ENCODE measurements at regions not wholly inside any gene's neighbourhood (a gene's known extent, or its start where the extent isn't known, plus 50 kb on each side); places are given as distances from the start of the nearest gene placed in this dataset.

DNA sequence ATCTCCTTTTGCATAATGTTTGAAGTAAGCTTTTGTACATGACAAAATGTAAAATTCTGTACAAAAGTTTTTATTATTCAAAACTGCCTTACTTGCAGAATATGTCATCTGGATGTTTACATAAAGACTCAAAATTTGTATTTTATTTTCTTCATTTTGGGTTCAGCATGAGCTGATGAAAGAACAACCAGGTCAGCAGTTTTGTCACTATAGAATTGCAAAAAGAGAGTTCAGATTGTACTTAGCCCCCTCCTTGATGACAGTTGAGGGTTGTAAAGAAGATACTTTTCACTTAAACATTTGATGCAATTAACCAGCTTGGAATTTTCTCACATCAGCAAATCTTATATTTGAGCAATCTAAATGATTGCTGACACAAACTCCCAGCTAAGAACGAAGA lies 669.3 kb downstream of the PLA2G4A start:
- ChIA-PET POLR2A (ENCODE audit: unreplicated experiment) (no interaction called here), CTCF (no interaction called here)
- no peaks in the 10 kb centered on the region for H3K4me1 ChIP-seq (replicated peaks; ENCODE audit: insufficient read depth)
- H3K79me2 ChIP-seq (ENCODE audit: low read depth) = no peaks in the 10 kb centered on the region
- no peak for DNase-seq
- H3K36me3 ChIP-seq (ENCODE audit: low read depth) = no peaks in the 10 kb centered on the region
- no peak overlapping the region for H3K4me2 ChIP-seq
- BruUV-seq (replicated peaks) = no TSS peak
- no peaks in the 10 kb centered on the region for H3K27me3 ChIP-seq (ENCODE audit: insufficient read depth, low read depth)
- no peak overlapping the region for H3K27ac ChIP-seq
- no peaks in the 10 kb centered on the region; the same call in 1 of the 2 replicates for H3K9me3 ChIP-seq (ENCODE audit: insufficient read depth, low read depth)
- intact Hi-C loops (cut with micrococcal nuclease; ENCODE audit: unreplicated experiment) = no loop called here
- no peak for TF ChIP-seq EZH2 (IDR thresholded peaks at IDR 0.05; ENCODE audit: low read depth)
- TF ChIP-seq, protein P1, sequence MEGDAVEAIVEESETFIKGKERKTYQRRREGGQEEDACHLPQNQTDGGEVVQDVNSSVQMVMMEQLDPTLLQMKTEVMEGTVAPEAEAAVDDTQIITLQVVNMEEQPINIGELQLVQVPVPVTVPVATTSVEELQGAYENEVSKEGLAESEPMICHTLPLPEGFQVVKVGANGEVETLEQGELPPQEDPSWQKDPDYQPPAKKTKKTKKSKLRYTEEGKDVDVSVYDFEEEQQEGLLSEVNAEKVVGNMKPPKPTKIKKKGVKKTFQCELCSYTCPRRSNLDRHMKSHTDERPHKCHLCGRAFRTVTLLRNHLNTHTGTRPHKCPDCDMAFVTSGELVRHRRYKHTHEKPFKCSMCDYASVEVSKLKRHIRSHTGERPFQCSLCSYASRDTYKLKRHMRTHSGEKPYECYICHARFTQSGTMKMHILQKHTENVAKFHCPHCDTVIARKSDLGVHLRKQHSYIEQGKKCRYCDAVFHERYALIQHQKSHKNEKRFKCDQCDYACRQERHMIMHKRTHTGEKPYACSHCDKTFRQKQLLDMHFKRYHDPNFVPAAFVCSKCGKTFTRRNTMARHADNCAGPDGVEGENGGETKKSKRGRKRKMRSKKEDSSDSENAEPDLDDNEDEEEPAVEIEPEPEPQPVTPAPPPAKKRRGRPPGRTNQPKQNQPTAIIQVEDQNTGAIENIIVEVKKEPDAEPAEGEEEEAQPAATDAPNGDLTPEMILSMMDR (conservative IDR thresholded peaks at IDR 0.05) = no peak
- no peak overlapping the region for H3K4me3 ChIP-seq
- H3K9me2 ChIP-seq (ENCODE audit: insufficient read depth) = no peaks in the 10 kb centered on the region; the same call in 1 of the 2 replicates
- no peak overlapping the region for H2AFZ ChIP-seq
- no peaks in the 10 kb centered on the region for H4K20me1 ChIP-seq (ENCODE audit: insufficient read depth)
- H3F3A ChIP-seq (ENCODE audit: insufficient read depth, low read depth) = no peaks in the 10 kb centered on the region

DNA sequence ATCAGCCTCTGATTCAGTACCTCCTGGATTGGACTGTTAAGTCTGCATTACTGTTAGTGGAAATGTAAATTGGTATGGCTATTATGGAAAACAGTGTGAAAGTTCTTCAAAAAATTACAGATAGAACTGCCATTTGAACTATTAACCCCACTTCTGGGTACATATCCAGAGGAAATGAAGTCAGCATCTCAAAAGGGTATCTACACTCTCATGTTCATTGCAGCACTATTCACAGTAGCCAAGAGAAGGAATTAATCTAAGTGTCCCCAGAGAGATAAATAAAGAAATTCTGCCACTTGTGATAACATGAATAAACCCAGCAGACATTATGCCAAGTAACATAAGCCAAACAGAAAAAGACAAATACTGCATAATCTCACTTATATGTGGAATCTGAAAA lies 676.0 kb downstream of the PLA2G4A start:
- POLR2A ChIA-PET (ENCODE audit: unreplicated experiment) = no interaction called here

DNA sequence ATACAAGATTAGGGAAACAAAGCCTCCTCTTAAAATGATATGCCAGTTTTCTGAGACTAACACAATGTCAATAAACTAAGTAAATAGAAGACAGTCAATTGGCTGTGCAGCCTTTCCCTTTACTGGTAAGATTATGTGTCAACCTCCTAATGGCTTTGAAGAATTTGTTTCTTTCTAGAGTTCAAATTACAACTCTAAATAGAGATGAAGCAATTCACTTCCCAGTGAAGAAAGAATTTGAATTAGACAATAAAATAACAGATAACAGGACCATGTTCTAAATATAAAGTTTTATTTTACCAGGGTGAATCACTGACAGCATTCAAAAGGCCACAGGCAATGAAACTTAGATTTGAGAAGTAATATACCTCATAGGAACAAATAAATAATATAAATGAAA lies 680.3 kb downstream of the PLA2G4A start:
- POLR2A ChIA-PET (ENCODE audit: unreplicated experiment) = no interaction called here
- no peaks in the 10 kb centered on the region for H3K4me1 ChIP-seq (replicated peaks; ENCODE audit: insufficient read depth)
- H3K4me3 ChIP-seq = no peak overlapping the region
- intact Hi-C loops (cut with micrococcal nuclease; ENCODE audit: unreplicated experiment) = no loop called here
- no peak for TF ChIP-seq EZH2 (IDR thresholded peaks at IDR 0.05; ENCODE audit: low read depth)
- TF ChIP-seq, protein P1 (conservative IDR thresholded peaks at IDR 0.05) = no peak
- 0 out of 2 replicates have a peak, but pooled peaks cover 3% of the 10 kb centered on the region for H3K9me3 ChIP-seq (ENCODE audit: insufficient read depth, low read depth)
- H3F3A ChIP-seq (ENCODE audit: insufficient read depth, low read depth) = no peaks in the 10 kb centered on the region
- no peak overlapping the region for H3K27ac ChIP-seq
- H3K79me2 ChIP-seq (ENCODE audit: low read depth) = no peaks in the 10 kb centered on the region
- H3K4me2 ChIP-seq = no peak overlapping the region
- no peak overlapping the region for H2AFZ ChIP-seq
- H3K9me2 ChIP-seq (ENCODE audit: insufficient read depth) = no peaks in the 10 kb centered on the region
- no peak for DNase-seq
- H3K27me3 ChIP-seq (ENCODE audit: insufficient read depth, low read depth) = no peaks in the 10 kb centered on the region
- H3K36me3 ChIP-seq (ENCODE audit: low read depth) = no peaks in the 10 kb centered on the region
- CTCF ChIA-PET = no interaction called here
- no TSS peak for BruUV-seq (replicated peaks)
- no peaks in the 10 kb centered on the region for H4K20me1 ChIP-seq (ENCODE audit: insufficient read depth)

More for the DNA sequence above, 676.0 kb downstream of the PLA2G4A start:
- Histone ChIP-seq H3K4me2 (no peak overlapping the region), H3K4me1 (replicated peaks; ENCODE audit: insufficient read depth) (no peaks in the 10 kb centered on the region), H2AFZ (no peak overlapping the region), H3K9me3 (ENCODE audit: insufficient read depth, low read depth) (0 out of 2 replicates have a peak, but pooled peaks cover 3% of the 10 kb centered on the region), H4K20me1 (ENCODE audit: insufficient read depth) (no peaks in the 10 kb centered on the region), H3F3A (ENCODE audit: insufficient read depth, low read depth) (no peaks in the 10 kb centered on the region), H3K4me3 (no peak overlapping the region), H3K9me2 (ENCODE audit: insufficient read depth) (no peaks in the 10 kb centered on the region), H3K79me2 (ENCODE audit: low read depth) (no peaks in the 10 kb centered on the region), H3K27ac (no peak overlapping the region), H3K36me3 (ENCODE audit: low read depth) (no peaks in the 10 kb centered on the region), H3K27me3 (ENCODE audit: insufficient read depth, low read depth) (no peaks in the 10 kb centered on the region)
- TF ChIP-seq EZH2 (IDR thresholded peaks at IDR 0.05; ENCODE audit: low read depth) = no peak
- TF ChIP-seq, protein P1 (conservative IDR thresholded peaks at IDR 0.05) = no peak
- intact Hi-C loops (cut with micrococcal nuclease; ENCODE audit: unreplicated experiment) = no loop called here
- DNase-seq = no peak
- BruUV-seq (replicated peaks) = no TSS peak
- CTCF ChIA-PET = no interaction called here

Data from PC-9 (cell line).